Vagina (tissue), 2 donors: ENCODE measurements at regions not wholly inside any gene's neighbourhood (a gene's known extent, or its start where the extent isn't known, plus 50 kb on each side); places are given as distances from the start of the nearest gene placed in this dataset.

Source experiments
- DNase-seq, 2 donors: peaks; one replicate each; pipeline ENCODE4 v3.0.0-alpha.2; 2017; ENCODE audit errors: extremely low spot score in 2 of 2
- H3K27ac ChIP-seq: fragments of 200-600 bp; sonication (generic); one replicate; pipeline ENCODE4 v1.5.1; 2019
- H3K27me3 ChIP-seq: fragments of 200-600 bp; sonication (generic); one replicate; pipeline ENCODE4 v1.5.1; 2019
- H3K36me3 ChIP-seq, 2 donors: fragments of 200-600 bp; sonication (generic); one replicate each; pipeline ENCODE4 v1.5.1; 2017 to 2019
- H3K4me1 ChIP-seq: fragments of 200-600 bp; sonication (generic); one replicate; pipeline ENCODE4 v1.5.1; 2019
- H3K4me3 ChIP-seq, 2 donors: fragments of 200-600 bp; sonication (generic); 1 replicate in 1 of 2; 2 replicates in 1 of 2; pipeline ENCODE4 v1.5.1; 2016 to 2019
- H3K9me3 ChIP-seq: fragments of 200-600 bp; sonication (generic); one replicate; pipeline ENCODE4 v1.5.1; 2019
- CTCF ChIP-seq, 3 experiments: fragments of 450-650 bp in 2 of 3; fragments of 200-600 bp in 1 of 3; sonication (generic) in 1 of 3; IDR thresholded peaks; one replicate each; pipeline ENCODE4 v1.5.1; 2017 to 2019; ENCODE audit warnings: antibody characterized with exemption in 3 of 3, mild to moderate bottlenecking in 2 of 3, moderate library complexity in 2 of 3
- POLR2A ChIP-seq, 2 donors: fragments of 450-650 bp; IDR thresholded peaks; one replicate each; pipeline ENCODE4 v1.6.1; 2017; ENCODE audit warnings: antibody characterized with exemption in 2 of 2, mild to moderate bottlenecking in 2 of 2, moderate library complexity in 2 of 2
- POLR2AphosphoS5 ChIP-seq, 2 donors: sonication (generic); formaldehyde crosslinking; IDR thresholded peaks; one replicate each; pipeline ENCODE4 v1.9.0; 2017; ENCODE audit warnings: antibody characterized with exemption in 2 of 2, mild to moderate bottlenecking in 2 of 2, low read depth in 1 of 2; ENCODE audit not compliant: insufficient read depth in 1 of 2
- intact Hi-C: fragments of 100-400 bp; cut with DNase I; formaldehyde crosslinking; loops from one replicate; pipeline ENCODE4 v1.15.1; 2023

GRCh38 chr20:1845163-1845523 is 50.1 kb upstream of the SIRPA start:
- no peak overlapping the region for H3K4me3 ChIP-seq
- H3K27ac ChIP-seq = no peak overlapping the region
- no peaks in the 10 kb centered on the region for H3K9me3 ChIP-seq
- no peak for DNase-seq
- H3K27me3 ChIP-seq = no peaks in the 10 kb centered on the region
- intact Hi-C loops = no loop called here
- no peaks in the 10 kb centered on the region for H3K36me3 ChIP-seq
- TF ChIP-seq CTCF (IDR thresholded peaks at IDR 0.05) = no peak
- TF ChIP-seq POLR2AphosphoS5 (IDR thresholded peaks at IDR 0.05; ENCODE audit: insufficient read depth in 1 of 2, low read depth in 1 of 2) = no peak
- no peak for TF ChIP-seq POLR2A (IDR thresholded peaks at IDR 0.05)
- peaks cover 15% of the 10 kb centered on the region for H3K4me1 ChIP-seq

GRCh38 chr20:1844325-1845162 is 50.7 kb upstream of the SIRPA start:
- Histone ChIP-seq H3K36me3 (no peaks in the 10 kb centered on the region), H3K4me3 (no peak overlapping the region), H3K27me3 (no peaks in the 10 kb centered on the region), H3K9me3 (no peaks in the 10 kb centered on the region), H3K4me1 (peaks cover 17% of the 10 kb centered on the region), H3K27ac (no peak overlapping the region)
- no peak for DNase-seq
- intact Hi-C loops = no loop called here
- no peak for TF ChIP-seq POLR2A (IDR thresholded peaks at IDR 0.05)
- TF ChIP-seq CTCF (IDR thresholded peaks at IDR 0.05) = no peak
- TF ChIP-seq POLR2AphosphoS5 (IDR thresholded peaks at IDR 0.05; ENCODE audit: insufficient read depth in 1 of 2, low read depth in 1 of 2) = no peak

GRCh38 chr20:1842281-1842680 is 52.9 kb upstream of the SIRPA start:
- TF ChIP-seq CTCF (IDR thresholded peaks at IDR 0.05) = no peak
- no peak for TF ChIP-seq POLR2A (IDR thresholded peaks at IDR 0.05)
- no peak for TF ChIP-seq POLR2AphosphoS5 (IDR thresholded peaks at IDR 0.05; ENCODE audit: insufficient read depth in 1 of 2, low read depth in 1 of 2)
- Histone ChIP-seq H3K4me3 (no peak overlapping the region), H3K36me3 (no peaks in the 10 kb centered on the region), H3K9me3 (no peaks in the 10 kb centered on the region), H3K27me3 (no peaks in the 10 kb centered on the region), H3K27ac (no peak overlapping the region), H3K4me1 (peaks cover 17% of the 10 kb centered on the region)
- no peak for DNase-seq
- intact Hi-C loops = no loop called here

GRCh38 chr20:1841554-1842140 is 53.6 kb upstream of the SIRPA start:
- H3K27me3 ChIP-seq = no peaks in the 10 kb centered on the region
- peak overlapping the region; percentile 10 for H3K27ac ChIP-seq
- H3K4me3 ChIP-seq = no peak overlapping the region
- intact Hi-C loops = no loop called here
- TF ChIP-seq CTCF (IDR thresholded peaks at IDR 0.05) (no peak), POLR2AphosphoS5 (IDR thresholded peaks at IDR 0.05; ENCODE audit: insufficient read depth in 1 of 2, low read depth in 1 of 2) (no peak), POLR2A (IDR thresholded peaks at IDR 0.05) (no peak)
- H3K9me3 ChIP-seq = no peaks in the 10 kb centered on the region
- H3K36me3 ChIP-seq = no peaks in the 10 kb centered on the region
- H3K4me1 ChIP-seq = peaks cover 17% of the 10 kb centered on the region
- DNase-seq = no peak
